ENCODE measurements at regions not wholly inside any gene's neighbourhood (a gene's known extent, or its start where the extent isn't known, plus 50 kb on each side); places are given as distances from the start of the nearest gene placed in this dataset.

GRCh38 chr13:108156749-108157148, 58.6 kb downstream of the LIG4 start:
- no peak for TF ChIP-seq Cebpa-rat (IDR thresholded peaks at IDR 0.05)
- H3K27ac ChIP-seq: no peak overlapping the region

GRCh38 chr13:108155185-108156106, 59.9 kb downstream of the LIG4 start:
- Histone ChIP-seq H3K27ac (no peak overlapping the region), H3K4me1 (no peaks in the 10 kb centered on the region), H4K20me1 (no peaks in the 10 kb centered on the region), H3K4me2 (no peak overlapping the region), H3K9ac (no peak overlapping the region), H3K9me3 (peaks cover 20% of the 10 kb centered on the region), H3K4me3 (no peak overlapping the region), H3K36me3 (no peaks in the 10 kb centered on the region), H3K27me3 (no peaks in the 10 kb centered on the region)
- no peak for TF ChIP-seq Cebpa-rat (IDR thresholded peaks at IDR 0.05)

More at GRCh38 chr13:108156749-108157148, 58.6 kb downstream of the LIG4 start:
- Histone ChIP-seq H4K20me1 (no peaks in the 10 kb centered on the region), H3K4me3 (no peak overlapping the region), H3K36me3 (no peaks in the 10 kb centered on the region), H3K9me3 (peaks cover 20% of the 10 kb centered on the region), H3K27me3 (no peaks in the 10 kb centered on the region), H3K9ac (no peak overlapping the region), H3K4me1 (no peaks in the 10 kb centered on the region), H3K4me2 (no peak overlapping the region)

GRCh38 chr13:108154421-108154858, 60.9 kb downstream of the LIG4 start:
- no peak overlapping the region for H3K9ac ChIP-seq
- H3K4me3 ChIP-seq: no peak overlapping the region
- no peaks in the 10 kb centered on the region for H3K27me3 ChIP-seq
- no peaks in the 10 kb centered on the region for H3K36me3 ChIP-seq
- no peaks in the 10 kb centered on the region for H4K20me1 ChIP-seq
- H3K4me1 ChIP-seq: no peaks in the 10 kb centered on the region
- no peak for TF ChIP-seq Cebpa-rat (IDR thresholded peaks at IDR 0.05)
- peaks cover 20% of the 10 kb centered on the region for H3K9me3 ChIP-seq
- no peak overlapping the region for H3K4me2 ChIP-seq
- no peak overlapping the region for H3K27ac ChIP-seq

- H3K4me3 ChIP-seq: no peak overlapping the region
- H4K20me1 ChIP-seq: no peaks in the 10 kb centered on the region
- TF ChIP-seq Cebpa-rat (IDR thresholded peaks at IDR 0.05): no peak
- H3K36me3 ChIP-seq: no peaks in the 10 kb centered on the region
- H3K4me2 ChIP-seq: no peak overlapping the region
- H3K9ac ChIP-seq: no peak overlapping the region
- no peaks in the 10 kb centered on the region for H3K27me3 ChIP-seq
- no peaks in the 10 kb centered on the region for H3K4me1 ChIP-seq
- no peaks in the 10 kb centered on the region for H3K9me3 ChIP-seq
- no peak overlapping the region for H3K27ac ChIP-seq
Measured at GRCh38 chr13:108146642-108147041, 68.7 kb downstream of the LIG4 start.

GRCh38 chr13:108142702-108143436, 72.5 kb downstream of the LIG4 start:
- TF ChIP-seq Cebpa-rat (IDR thresholded peaks at IDR 0.05): no peak
- no peaks in the 10 kb centered on the region for H3K36me3 ChIP-seq
- no peak overlapping the region for H3K4me2 ChIP-seq
- H3K9ac ChIP-seq: no peak overlapping the region
- H3K27me3 ChIP-seq: no peaks in the 10 kb centered on the region
- no peak overlapping the region for H3K27ac ChIP-seq
- no peaks in the 10 kb centered on the region for H4K20me1 ChIP-seq
- no peaks in the 10 kb centered on the region for H3K9me3 ChIP-seq
- no peaks in the 10 kb centered on the region for H3K4me1 ChIP-seq
- H3K4me3 ChIP-seq: no peak overlapping the region

- Histone ChIP-seq H3K36me3 (no peaks in the 10 kb centered on the region), H3K9me3 (no peaks in the 10 kb centered on the region), H3K4me3 (no peak overlapping the region), H3K4me2 (no peak overlapping the region), H3K9ac (no peak overlapping the region), H3K4me1 (no peaks in the 10 kb centered on the region), H3K27me3 (no peaks in the 10 kb centered on the region), H4K20me1 (no peaks in the 10 kb centered on the region), H3K27ac (no peak overlapping the region)
- no peak for TF ChIP-seq Cebpa-rat (IDR thresholded peaks at IDR 0.05)
Measured at GRCh38 chr13:108137176-108137575, 78.2 kb downstream of the LIG4 start.

- no peaks in the 10 kb centered on the region for H3K27me3 ChIP-seq
- H3K4me1 ChIP-seq: no peaks in the 10 kb centered on the region
- no peak for TF ChIP-seq Cebpa-rat (IDR thresholded peaks at IDR 0.05)
- no peaks in the 10 kb centered on the region for H4K20me1 ChIP-seq
- H3K4me3 ChIP-seq: no peak overlapping the region
- no peaks in the 10 kb centered on the region for H3K36me3 ChIP-seq
- no peak overlapping the region for H3K9ac ChIP-seq
- H3K9me3 ChIP-seq: no peaks in the 10 kb centered on the region
- no peak overlapping the region for H3K4me2 ChIP-seq
- H3K27ac ChIP-seq: no peak overlapping the region
Measured at GRCh38 chr13:108127406-108127805, 87.9 kb downstream of the LIG4 start.

- no peak overlapping the region for H3K27ac ChIP-seq
- H3K9me3 ChIP-seq: no peaks in the 10 kb centered on the region
- no peak overlapping the region for H3K4me2 ChIP-seq
- TF ChIP-seq Cebpa-rat (IDR thresholded peaks at IDR 0.05): no peak
- no peaks in the 10 kb centered on the region for H3K4me1 ChIP-seq
- H3K27me3 ChIP-seq: no peaks in the 10 kb centered on the region
- H4K20me1 ChIP-seq: no peaks in the 10 kb centered on the region
- no peak overlapping the region for H3K9ac ChIP-seq
- H3K36me3 ChIP-seq: no peaks in the 10 kb centered on the region
- no peak overlapping the region for H3K4me3 ChIP-seq
Measured at GRCh38 chr13:108126056-108126455, 89.3 kb downstream of the LIG4 start.

- no peak for TF ChIP-seq Cebpa-rat (IDR thresholded peaks at IDR 0.05)
- H3K4me3 ChIP-seq: no peak overlapping the region
- no peaks in the 10 kb centered on the region for H4K20me1 ChIP-seq
- no peaks in the 10 kb centered on the region for H3K27me3 ChIP-seq
- no peaks in the 10 kb centered on the region for H3K4me1 ChIP-seq
- H3K36me3 ChIP-seq: no peaks in the 10 kb centered on the region
- H3K27ac ChIP-seq: no peak overlapping the region
- H3K4me2 ChIP-seq: no peak overlapping the region
- no peaks in the 10 kb centered on the region for H3K9me3 ChIP-seq
- H3K9ac ChIP-seq: no peak overlapping the region
Measured at GRCh38 chr13:108121406-108121805, 93.9 kb downstream of the LIG4 start.

GRCh38 chr13:108120856-108121255, 94.5 kb downstream of the LIG4 start:
- Histone ChIP-seq H3K27me3 (no peaks in the 10 kb centered on the region), H3K4me1 (no peaks in the 10 kb centered on the region), H3K9me3 (no peaks in the 10 kb centered on the region), H4K20me1 (no peaks in the 10 kb centered on the region), H3K4me3 (no peak overlapping the region), H3K4me2 (no peak overlapping the region), H3K27ac (no peak overlapping the region), H3K9ac (no peak overlapping the region), H3K36me3 (no peaks in the 10 kb centered on the region)
- TF ChIP-seq Cebpa-rat (IDR thresholded peaks at IDR 0.05): no peak
